ENCODE measurements at regions not wholly inside any gene's neighbourhood (a gene's known extent, or its start where the extent isn't known, plus 50 kb on each side); places are given as distances from the start of the nearest gene placed in this dataset.

GRCh38 chr6:85348643-85349042 lies 101.2 kb upstream of the NT5E start:
- TF ChIP-seq POLR2AphosphoS5 (IDR thresholded peaks at IDR 0.05) (no peak), CTCF (IDR thresholded peaks at IDR 0.05) (no peak), POLR2A (IDR thresholded peaks at IDR 0.05) (no peak), EP300 (IDR thresholded peaks at IDR 0.05) (no peak)

Data from sigmoid colon (tissue), 4 donors.